Type B pancreatic cell (in vitro differentiated cells): ENCODE measurements at regions not wholly inside any gene's neighbourhood (a gene's known extent, or its start where the extent isn't known, plus 50 kb on each side); places are given as distances from the start of the nearest gene placed in this dataset.

Experiments used
- DNase-seq: peaks from one replicate; pipeline ENCODE4 v3.0.0; 2021; ENCODE audit warnings: mixed read lengths; ENCODE audit not compliant: unreplicated experiment; ENCODE audit errors: extremely low spot score
- H3K27ac Mint-ChIP-seq: 2 replicates; pipeline ENCODE4 v1.8.0; 2021; ENCODE audit warnings: mild to moderate bottlenecking, mixed read lengths
- H3K27me3 Mint-ChIP-seq: 2 replicates; pipeline ENCODE4 v1.8.0; 2021; ENCODE audit warnings: mixed read lengths
- H3K36me3 Mint-ChIP-seq: 2 replicates; pipeline ENCODE4 v1.8.0; 2021; ENCODE audit warnings: mixed read lengths
- H3K4me1 Mint-ChIP-seq: one replicate; pipeline ENCODE4 v1.8.0; 2021; ENCODE audit warnings: mixed read lengths; ENCODE audit not compliant: unreplicated experiment
- H3K4me3 Mint-ChIP-seq: 2 replicates; pipeline ENCODE4 v1.8.0; 2021; ENCODE audit warnings: mild to moderate bottlenecking, mixed read lengths
- H3K9me3 Mint-ChIP-seq: 2 replicates; pipeline ENCODE4 v1.8.0; 2021; ENCODE audit warnings: mixed read lengths
- CTCF ChIP-seq: fragments of 200-600 bp; sonication (generic); conservative IDR thresholded peaks from 2 replicates; pipeline ENCODE4 v1.5.0; 2021; ENCODE audit warnings: antibody characterized with exemption, mild to moderate bottlenecking

GRCh38 chr13:111451402-111451801 lies 131.0 kb downstream of the TEX29 start:
- no peak for DNase-seq
- Mint-ChIP-seq H3K36me3 (no peaks in the 10 kb centered on the region), H3K4me3 (no peak overlapping the region), H3K9me3 (no peaks in the 10 kb centered on the region), H3K27me3 (peaks cover 29% of the 10 kb centered on the region), H3K4me1 (no peaks in the 10 kb centered on the region), H3K27ac (no peak overlapping the region)
- no peak for TF ChIP-seq CTCF

GRCh38 chr13:111456452-111457230 lies 136.2 kb downstream of the TEX29 start:
- no peak for DNase-seq
- no peak for TF ChIP-seq CTCF
- Mint-ChIP-seq H3K9me3 (no peaks in the 10 kb centered on the region), H3K4me1 (no peaks in the 10 kb centered on the region), H3K4me3 (no peak overlapping the region), H3K27me3 (peaks cover 33% of the 10 kb centered on the region), H3K27ac (no peak overlapping the region), H3K36me3 (no peaks in the 10 kb centered on the region)

GRCh38 chr13:111458001-111458531 lies 137.6 kb downstream of the TEX29 start:
- no peak for TF ChIP-seq CTCF
- H3K9me3 Mint-ChIP-seq = no peaks in the 10 kb centered on the region
- no peaks in the 10 kb centered on the region for H3K4me1 Mint-ChIP-seq
- H3K27me3 Mint-ChIP-seq = peaks cover 31% of the 10 kb centered on the region
- no peak overlapping the region for H3K27ac Mint-ChIP-seq
- DNase-seq = no peak
- H3K36me3 Mint-ChIP-seq = no peaks in the 10 kb centered on the region
- H3K4me3 Mint-ChIP-seq = no peak overlapping the region

GRCh38 chr13:111458739-111459138 lies 138.3 kb downstream of the TEX29 start:
- Mint-ChIP-seq H3K4me1 (no peaks in the 10 kb centered on the region), H3K36me3 (no peaks in the 10 kb centered on the region), H3K27me3 (peaks cover 38% of the 10 kb centered on the region), H3K27ac (no peak overlapping the region), H3K4me3 (no peak overlapping the region), H3K9me3 (no peaks in the 10 kb centered on the region)
- TF ChIP-seq CTCF = no peak
- DNase-seq = no peak

GRCh38 chr13:111459803-111460547 lies 139.5 kb downstream of the TEX29 start:
- H3K4me3 Mint-ChIP-seq = no peak overlapping the region
- H3K9me3 Mint-ChIP-seq = no peaks in the 10 kb centered on the region
- H3K36me3 Mint-ChIP-seq = no peaks in the 10 kb centered on the region
- peaks cover 50% of the 10 kb centered on the region for H3K27me3 Mint-ChIP-seq
- no peaks in the 10 kb centered on the region for H3K4me1 Mint-ChIP-seq
- TF ChIP-seq CTCF = no peak
- DNase-seq = peak; percentile 58
- no peak overlapping the region for H3K27ac Mint-ChIP-seq
